Tibial nerve (tissue), 4 donors: ENCODE measurements at regions not wholly inside any gene's neighbourhood (a gene's known extent, or its start where the extent isn't known, plus 50 kb on each side); places are given as distances from the start of the nearest gene placed in this dataset.

Experiments
- DNase-seq, 2 donors: peaks; one replicate each; pipeline ENCODE4 v3.0.0-alpha.2; 2019; ENCODE audit warnings: low spot score in 2 of 2
- H3K27ac ChIP-seq, 4 donors: fragments of 200-600 bp; sonication (generic) in 3 of 4; one replicate each; pipeline ENCODE4 v1.5.1; 2017 to 2019; ENCODE audit warnings: mild to moderate bottlenecking in 1 of 4
- H3K27me3 ChIP-seq, 2 donors: fragments of 200-600 bp; sonication (generic) in 1 of 2; one replicate each; pipeline versions ENCODE4 v1.5.1 to v1.6.0; 2017 to 2019
- H3K36me3 ChIP-seq, 3 donors: fragments of 200-600 bp; sonication (generic); one replicate each; pipeline ENCODE4 v1.5.1; 2018 to 2019
- H3K4me1 ChIP-seq, 4 donors: fragments of 200-600 bp; sonication (generic) in 3 of 4; one replicate each; pipeline ENCODE4 v1.5.1; 2017 to 2019
- H3K4me3 ChIP-seq, 4 donors: fragments of 200-600 bp; sonication (generic) in 3 of 4; one replicate each; pipeline ENCODE4 v1.5.1; 2017 to 2019; ENCODE audit warnings: mild to moderate bottlenecking in 1 of 4, moderate library complexity in 1 of 4
- H3K9me3 ChIP-seq, 4 donors: fragments of 200-600 bp; sonication (generic) in 3 of 4; one replicate each; pipeline ENCODE4 v1.5.1; 2017 to 2019
- EP300 ChIP-seq, 2 donors: sonication (generic); formaldehyde crosslinking; IDR thresholded peaks; one replicate each; pipeline ENCODE4 v1.6.1; 2017; ENCODE audit warnings: antibody characterized with exemption in 2 of 2, mild to moderate bottlenecking in 1 of 2
- POLR2A ChIP-seq, 2 donors: fragments of 450-650 bp; IDR thresholded peaks; one replicate each; pipeline ENCODE4 v1.6.1; 2017; ENCODE audit warnings: antibody characterized with exemption in 2 of 2, mild to moderate bottlenecking in 2 of 2, moderate library complexity in 2 of 2
- WGBS, 2 donors: methylation state at CpG; one replicate each; pipeline ENCODE4 v1.1.5; 2018; 5-methylcytosine and 5-hydroxymethylcytosine counted together
- TF ChIP-seq, protein P1 (sequence below), 5 experiments: fragments of 200-600 bp in 3 of 5; fragments of 450-650 bp in 2 of 5; sonication (generic) in 3 of 5; IDR thresholded peaks; one replicate each; pipeline ENCODE4 v1.5.1; 2016 to 2019; ENCODE audit warnings: antibody characterized with exemption in 5 of 5, mild to moderate bottlenecking in 3 of 5, moderate library complexity in 2 of 5

DNA sequence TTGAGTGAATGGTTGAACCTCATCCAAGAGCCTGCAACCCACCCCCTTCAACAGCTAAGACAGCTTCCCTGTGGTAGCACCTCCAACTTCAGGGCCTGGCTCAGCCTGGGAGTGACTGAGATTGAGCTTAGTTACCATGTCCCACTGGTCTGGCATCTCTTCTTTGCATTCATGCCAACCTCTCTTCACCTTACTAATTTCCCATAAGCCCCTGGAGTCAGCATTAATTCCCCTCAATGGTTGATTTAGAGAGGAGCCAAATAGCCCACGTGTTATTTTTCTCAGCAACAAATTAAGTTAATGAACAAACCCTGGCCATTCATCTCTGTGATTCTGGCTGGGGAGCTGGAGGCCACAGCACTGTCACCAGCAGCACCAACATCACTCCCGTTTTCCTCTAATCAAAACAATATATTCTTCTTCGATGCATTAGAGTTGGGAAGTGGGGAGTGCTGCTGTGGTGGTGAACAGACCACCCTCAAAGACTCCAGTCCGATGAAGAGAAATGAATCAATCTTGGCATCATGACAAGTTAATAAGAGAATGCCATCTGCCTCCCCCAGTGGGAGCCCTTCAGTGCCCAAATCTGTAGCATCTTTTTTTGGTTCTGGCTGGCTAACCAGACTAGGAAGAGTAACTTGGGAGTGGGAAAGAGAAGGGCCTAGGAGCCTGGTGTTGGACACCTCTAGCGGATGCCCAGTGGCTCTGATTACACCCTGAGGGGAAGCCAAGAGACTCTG is 83.2 kb upstream of the ADRA1D start:
- 85 to 86% methylated on average over 5 of the region's 5 CpGs for WGBS, 2 donors
- no peaks in the 10 kb centered on the region for H3K36me3 ChIP-seq
- H3K4me3 ChIP-seq, result no peak overlapping the region
- no peaks in the 10 kb centered on the region for H3K4me1 ChIP-seq
- H3K27me3 ChIP-seq, result no peaks in the 10 kb centered on the region
- no peak for TF ChIP-seq EP300 (IDR thresholded peaks at IDR 0.05)
- TF ChIP-seq POLR2A (IDR thresholded peaks at IDR 0.05), result no peak
- TF ChIP-seq, protein P1, sequence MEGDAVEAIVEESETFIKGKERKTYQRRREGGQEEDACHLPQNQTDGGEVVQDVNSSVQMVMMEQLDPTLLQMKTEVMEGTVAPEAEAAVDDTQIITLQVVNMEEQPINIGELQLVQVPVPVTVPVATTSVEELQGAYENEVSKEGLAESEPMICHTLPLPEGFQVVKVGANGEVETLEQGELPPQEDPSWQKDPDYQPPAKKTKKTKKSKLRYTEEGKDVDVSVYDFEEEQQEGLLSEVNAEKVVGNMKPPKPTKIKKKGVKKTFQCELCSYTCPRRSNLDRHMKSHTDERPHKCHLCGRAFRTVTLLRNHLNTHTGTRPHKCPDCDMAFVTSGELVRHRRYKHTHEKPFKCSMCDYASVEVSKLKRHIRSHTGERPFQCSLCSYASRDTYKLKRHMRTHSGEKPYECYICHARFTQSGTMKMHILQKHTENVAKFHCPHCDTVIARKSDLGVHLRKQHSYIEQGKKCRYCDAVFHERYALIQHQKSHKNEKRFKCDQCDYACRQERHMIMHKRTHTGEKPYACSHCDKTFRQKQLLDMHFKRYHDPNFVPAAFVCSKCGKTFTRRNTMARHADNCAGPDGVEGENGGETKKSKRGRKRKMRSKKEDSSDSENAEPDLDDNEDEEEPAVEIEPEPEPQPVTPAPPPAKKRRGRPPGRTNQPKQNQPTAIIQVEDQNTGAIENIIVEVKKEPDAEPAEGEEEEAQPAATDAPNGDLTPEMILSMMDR (IDR thresholded peaks at IDR 0.05), result no peak
- no peaks in the 10 kb centered on the region for H3K9me3 ChIP-seq
- H3K27ac ChIP-seq, result no peak overlapping the region
- no peak for DNase-seq

DNA sequence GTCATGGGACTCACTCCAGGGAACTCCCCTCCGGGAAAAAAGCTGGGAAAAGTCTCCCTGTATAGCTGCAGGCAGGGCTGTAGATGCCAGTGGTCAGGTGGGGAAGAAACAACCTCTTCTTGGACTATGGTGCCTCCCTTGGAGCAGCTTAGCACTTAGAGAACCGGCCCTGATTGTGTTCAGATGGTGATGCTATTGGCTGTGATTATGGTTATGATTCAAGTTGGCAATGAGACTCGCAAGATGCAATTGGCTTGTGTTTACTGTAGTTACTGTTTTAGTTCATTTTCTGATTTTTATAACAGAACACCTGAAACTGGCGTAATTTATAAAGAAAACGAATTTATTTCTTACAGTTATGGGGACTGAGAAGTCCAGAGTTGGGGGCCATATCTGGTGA is 80.9 kb upstream of the ADRA1D start:
- Histone ChIP-seq H3K4me1 (peaks cover 0 to 6% (median 0%) of the 10 kb centered on the region in 4 donors), H3K9me3 (peaks cover 0 to 5% (median 0%) of the 10 kb centered on the region in 4 donors), H3K4me3 (no peak overlapping the region), H3K27ac (no peak overlapping the region), H3K36me3 (no peaks in the 10 kb centered on the region), H3K27me3 (no peaks in the 10 kb centered on the region)
- TF ChIP-seq, protein P1 (IDR thresholded peaks at IDR 0.05), result no peak
- TF ChIP-seq EP300 (IDR thresholded peaks at IDR 0.05), result no peak
- WGBS, 2 donors, result 58 to 78% methylated on average over 5 of the region's 5 CpGs
- no peak for DNase-seq

DNA sequence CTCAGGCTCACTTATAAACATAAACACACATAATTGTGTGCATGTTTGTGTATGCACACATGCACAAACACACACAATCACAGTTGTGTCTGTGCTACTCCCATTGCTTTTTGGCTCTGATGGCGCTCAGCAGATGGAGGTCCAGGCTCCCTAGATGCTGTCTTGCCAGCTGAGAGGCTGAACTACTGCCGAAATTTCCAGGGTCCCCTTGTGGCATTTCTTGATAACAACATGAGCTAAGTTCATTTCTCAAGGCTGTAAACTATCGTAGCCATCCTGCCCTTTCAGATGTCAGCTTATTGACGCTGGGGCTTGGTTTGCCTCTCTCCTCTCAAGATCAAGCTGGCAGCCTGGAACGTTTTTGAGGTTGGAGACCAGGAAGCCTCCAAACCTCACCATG is 80.1 kb upstream of the ADRA1D start:
- Histone ChIP-seq H3K4me1 (peaks cover 0 to 6% (median 0%) of the 10 kb centered on the region in 4 donors), H3K27ac (no peak overlapping the region), H3K9me3 (peaks cover 0 to 5% (median 0%) of the 10 kb centered on the region in 4 donors), H3K4me3 (no peak overlapping the region), H3K36me3 (no peaks in the 10 kb centered on the region), H3K27me3 (no peaks in the 10 kb centered on the region)
- WGBS, 2 donors, result 73 to 76% methylated on average over 5 of the region's 5 CpGs
- TF ChIP-seq, protein P1 (IDR thresholded peaks at IDR 0.05), result no peak
- TF ChIP-seq POLR2A (IDR thresholded peaks at IDR 0.05) (no peak), EP300 (IDR thresholded peaks at IDR 0.05) (no peak)
- DNase-seq, result no peak

DNA sequence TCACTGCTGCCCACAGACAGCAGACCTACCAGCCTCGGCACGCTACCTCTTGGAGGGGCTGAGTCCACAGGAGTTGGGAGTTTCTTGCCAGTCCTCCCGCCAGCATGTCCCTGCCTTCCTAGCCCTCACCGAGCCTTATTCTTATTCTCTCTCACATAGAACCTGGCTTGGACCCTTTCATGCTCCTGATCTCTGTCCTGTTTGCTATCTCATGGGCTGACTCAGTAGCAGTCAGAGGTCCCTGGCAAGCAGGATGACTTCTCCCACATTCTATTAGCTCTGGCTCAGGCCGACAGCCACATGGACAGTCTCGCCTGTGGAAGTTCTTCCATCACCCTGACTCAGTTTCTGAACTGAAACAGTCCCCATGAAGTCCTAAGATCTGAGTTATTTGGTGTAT is 79.5 kb upstream of the ADRA1D start:
- Histone ChIP-seq H3K36me3 (no peaks in the 10 kb centered on the region), H3K4me3 (no peak overlapping the region), H3K27ac (no peak overlapping the region), H3K9me3 (peaks cover 0 to 5% (median 0%) of the 10 kb centered on the region in 4 donors), H3K4me1 (peaks cover 0 to 6% (median 0%) of the 10 kb centered on the region in 4 donors), H3K27me3 (no peaks in the 10 kb centered on the region)
- WGBS, 2 donors, result 88 to 90% methylated on average over 6 of the region's 6 CpGs
- no peak for TF ChIP-seq POLR2A (IDR thresholded peaks at IDR 0.05)
- TF ChIP-seq EP300 (IDR thresholded peaks at IDR 0.05), result no peak
- no peak for DNase-seq

DNA sequence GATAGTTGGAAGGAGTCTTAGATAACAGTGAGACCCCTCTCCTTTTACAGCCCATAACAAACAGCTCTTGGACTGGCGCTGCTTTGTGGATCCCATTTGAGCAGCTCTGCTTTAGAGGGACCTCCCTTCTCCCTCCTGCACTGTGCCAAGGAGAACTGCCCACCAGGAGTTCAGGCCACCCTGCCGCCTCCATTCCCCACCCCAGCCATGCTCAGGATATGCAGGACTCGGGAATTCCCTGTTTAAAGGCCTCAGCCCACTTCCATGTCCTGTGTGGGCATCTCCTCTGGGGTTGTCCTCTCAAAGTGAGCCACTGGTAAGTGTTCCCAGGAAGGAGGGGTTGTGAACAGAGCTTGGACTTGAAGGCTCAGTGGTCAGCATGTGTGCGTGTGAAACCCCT is 78.9 kb upstream of the ADRA1D start:
- 78 to 79% methylated on average over 4 of the region's 4 CpGs for WGBS, 2 donors
- H3K4me3 ChIP-seq, result no peak overlapping the region
- peaks cover 0 to 5% (median 0%) of the 10 kb centered on the region in 4 donors for H3K9me3 ChIP-seq
- H3K27ac ChIP-seq, result no peak overlapping the region
- peaks cover 0 to 6% (median 0%) of the 10 kb centered on the region in 4 donors for H3K4me1 ChIP-seq
- no peak for DNase-seq
- no peaks in the 10 kb centered on the region for H3K27me3 ChIP-seq
- TF ChIP-seq EP300 (IDR thresholded peaks at IDR 0.05), result no peak
- TF ChIP-seq POLR2A (IDR thresholded peaks at IDR 0.05), result no peak
- TF ChIP-seq, protein P1 (IDR thresholded peaks at IDR 0.05), result no peak
- H3K36me3 ChIP-seq, result no peaks in the 10 kb centered on the region
